Posterior cingulate gyrus (tissue), 11 donors: ENCODE measurements at regions not wholly inside any gene's neighbourhood (a gene's known extent, or its start where the extent isn't known, plus 50 kb on each side); places are given as distances from the start of the nearest gene placed in this dataset.

Experiments used
- DNase-seq, 10 donors: peaks; one replicate each; pipeline versions ENCODE4 v3.0.0 to v3.0.0-alpha.2; 2020 to 2021; ENCODE audit warnings: mixed read lengths in 3 of 10
- intact Hi-C: fragments of 100-400 bp; cut with DNase I; formaldehyde crosslinking; loops from one replicate; pipeline ENCODE4 v1.15.1; 2023

GRCh38 chr1:94734963-94735901, 84.9 kb upstream of the SLC44A3 start:
- intact Hi-C loops, result no loop called here
- DNase-seq, result no peak

GRCh38 chr1:94731891-94732290, 88.3 kb upstream of the SLC44A3 start:
- intact Hi-C loops, result no loop called here
- DNase-seq, result no peak

GRCh38 chr1:94730450-94730849, 89.7 kb upstream of the SLC44A3 start:
- no peak for DNase-seq
- intact Hi-C loops, result no loop called here

- no peak for DNase-seq
- intact Hi-C loops, result no loop called here
Measured at GRCh38 chr1:94729267-94729666, 90.9 kb upstream of the SLC44A3 start.

- peak in 1 of 10 donors; percentile 50 for DNase-seq
- intact Hi-C loops, result no loop called here
Measured at GRCh38 chr1:94727846-94728715, 92.1 kb upstream of the SLC44A3 start.

GRCh38 chr1:94726981-94727685, 93.0 kb upstream of the SLC44A3 start:
- DNase-seq, result peak in 1 of 10 donors; percentile 61
- intact Hi-C loops, result no loop called here

GRCh38 chr1:94725566-94725965, 94.6 kb upstream of the SLC44A3 start:
- intact Hi-C loops, result no loop called here
- DNase-seq, result peak in 1 of 10 donors; percentile 19

GRCh38 chr1:94723894-94724293, 96.3 kb upstream of the SLC44A3 start:
- DNase-seq, result no peak
- intact Hi-C loops, result no loop called here

GRCh38 chr1:94723463-94723862, 96.7 kb upstream of the SLC44A3 start:
- intact Hi-C loops, result no loop called here
- DNase-seq, result no peak

GRCh38 chr1:94722181-94722580, 98.0 kb upstream of the SLC44A3 start:
- intact Hi-C loops, result no loop called here
- DNase-seq, result no peak

- intact Hi-C loops, result no loop called here
- DNase-seq, result no peak
Measured at GRCh38 chr1:94721240-94721639, 98.9 kb upstream of the SLC44A3 start.

GRCh38 chr1:94719926-94720793, 100.0 kb upstream of the SLC44A3 start:
- DNase-seq, result peak in 1 of 10 donors; percentile 81

GRCh38 chr1:94716965-94717364, 103.2 kb upstream of the SLC44A3 start:
- intact Hi-C loops, result no loop called here
- no peak for DNase-seq

More at GRCh38 chr1:94719926-94720793, 100.0 kb upstream of the SLC44A3 start:
- intact Hi-C loops, result no loop called here

- DNase-seq, result peak in 1 of 10 donors; percentile 41
- intact Hi-C loops, result no loop called here
Measured at GRCh38 chr1:94715321-94715720, 104.8 kb upstream of the SLC44A3 start.

GRCh38 chr1:94714552-94714951, 105.6 kb upstream of the SLC44A3 start:
- intact Hi-C loops, result no loop called here
- no peak for DNase-seq

- intact Hi-C loops, result no loop called here
- no peak for DNase-seq
Measured at GRCh38 chr1:94714152-94714551, 106.0 kb upstream of the SLC44A3 start.

- intact Hi-C loops, result no loop called here
- peak in 7 of 10 donors; percentile 18 to 91 (median 43) for DNase-seq
Measured at GRCh38 chr1:94713472-94714141, 106.5 kb upstream of the SLC44A3 start.

- no peak for DNase-seq
Measured at GRCh38 chr1:94709891-94710581, 110.1 kb upstream of the SLC44A3 start.

More at GRCh38 chr1:94709891-94710581, 110.1 kb upstream of the SLC44A3 start:
- intact Hi-C loops, result no loop called here
